NCI-H526 treated with DMSO at 0.1 percent for 48 hours (cell line): ENCODE measurements at regions not wholly inside any gene's neighbourhood (a gene's known extent, or its start where the extent isn't known, plus 50 kb on each side); places are given as distances from the start of the nearest gene placed in this dataset.

Source experiments
- DNase-seq: peaks from one replicate; lab custom pipeline; 2025; lab: John Stamatoyannopoulos, UW

GRCh38 chr1:38402230-38402815 lies 355.7 kb upstream of the POU3F1 start:
- DNase-seq = no peak

DNA sequence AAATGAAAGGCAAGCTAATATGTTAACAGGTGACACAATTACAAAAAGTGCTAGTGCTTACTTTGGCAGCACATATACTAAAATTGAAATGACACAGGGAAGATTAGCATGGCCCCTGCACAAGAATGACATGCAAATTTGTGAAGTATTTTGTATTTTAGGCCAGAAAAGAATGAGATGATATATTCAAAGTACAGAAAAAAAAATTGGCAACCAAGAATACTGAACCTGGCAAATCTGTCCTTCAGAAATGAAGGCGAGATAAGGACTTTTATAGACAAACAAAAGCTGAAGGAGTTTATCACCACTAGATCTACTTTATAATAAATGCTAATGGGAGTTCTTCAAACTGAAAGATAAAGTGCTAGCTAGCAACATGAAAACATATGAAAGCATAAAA lies 350.0 kb upstream of the POU3F1 start:
- DNase-seq = no peak

DNA sequence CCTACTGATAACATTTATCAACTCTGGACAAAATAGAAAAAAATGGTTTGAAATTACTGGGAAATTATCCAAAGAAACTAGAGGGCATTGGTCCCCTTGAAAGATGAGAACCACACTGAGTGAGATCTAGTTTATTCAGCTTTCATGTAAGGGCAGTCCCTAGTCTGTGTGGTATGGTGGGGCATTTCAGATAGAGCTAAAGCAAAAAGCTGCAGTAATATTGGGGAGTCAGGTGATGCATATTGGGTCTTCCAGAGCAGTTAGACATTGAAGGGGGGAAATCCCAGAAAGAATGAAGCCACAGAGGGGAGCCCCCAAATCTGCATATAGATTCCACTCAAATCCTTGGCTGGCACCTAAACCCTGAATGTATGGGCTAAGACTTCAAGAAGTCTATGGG lies 347.7 kb upstream of the POU3F1 start:
- no peak for DNase-seq

DNA sequence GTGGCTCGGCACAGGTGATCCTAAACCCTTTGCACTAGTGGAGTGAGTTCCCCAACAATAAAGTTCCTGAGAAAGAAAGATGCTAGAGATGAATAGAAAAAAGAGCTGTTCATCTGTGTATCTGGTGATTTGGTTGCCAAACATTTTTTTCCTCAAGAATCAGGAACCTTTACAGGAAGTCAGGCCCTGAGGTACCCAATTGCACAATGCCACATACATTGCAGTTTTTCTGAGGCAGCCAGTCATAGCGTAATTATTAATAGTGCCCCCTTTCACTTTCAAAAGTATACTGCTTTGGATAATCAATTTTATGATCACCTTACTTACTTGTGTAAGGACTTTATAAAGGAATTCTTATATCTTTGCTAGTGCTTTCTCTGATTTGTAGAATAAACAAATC lies 346.3 kb upstream of the POU3F1 start:
- no peak for DNase-seq

DNA sequence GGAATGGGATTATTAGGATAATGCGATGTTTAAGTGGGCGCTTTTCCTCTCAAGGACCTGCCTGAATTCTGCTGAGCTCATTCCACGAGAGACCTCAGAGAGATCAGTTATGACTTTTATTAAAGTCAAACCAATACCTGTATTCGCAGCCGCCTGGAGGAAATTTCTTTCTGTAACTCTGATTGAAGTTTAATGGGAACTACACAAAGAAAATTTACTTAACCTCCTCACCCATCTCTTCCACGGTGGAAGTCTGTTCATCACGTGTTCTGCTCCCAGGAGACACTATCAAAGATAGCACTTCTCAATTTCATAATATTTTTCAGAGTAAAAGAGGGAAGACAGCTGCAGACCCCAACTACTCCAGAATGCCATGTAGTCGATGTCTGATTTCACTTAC lies 334.7 kb upstream of the POU3F1 start:
- DNase-seq = no peak

GRCh38 chr1:38376577-38376976 lies 330.0 kb upstream of the POU3F1 start:
- no peak for DNase-seq

GRCh38 chr1:38375035-38375434 lies 328.4 kb upstream of the POU3F1 start:
- no peak for DNase-seq

DNA sequence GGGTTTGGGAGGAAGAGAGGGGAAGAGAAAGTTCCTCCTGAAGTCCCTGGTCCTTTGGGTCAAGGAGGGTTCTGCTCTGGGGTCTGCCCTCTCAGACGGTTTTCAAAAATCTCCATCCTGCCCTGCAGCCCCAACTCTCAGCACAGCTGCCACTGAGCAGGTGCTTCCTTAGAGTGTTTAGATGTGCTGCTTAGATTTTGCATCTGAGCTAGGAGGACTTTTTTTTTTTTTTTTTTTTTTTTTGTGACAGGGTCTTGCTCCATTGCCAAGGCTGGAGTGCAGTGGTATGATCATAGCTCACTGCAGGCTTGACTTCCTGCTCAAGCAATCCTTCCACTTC lies 324.9 kb upstream of the POU3F1 start:
- DNase-seq = no peak

DNA sequence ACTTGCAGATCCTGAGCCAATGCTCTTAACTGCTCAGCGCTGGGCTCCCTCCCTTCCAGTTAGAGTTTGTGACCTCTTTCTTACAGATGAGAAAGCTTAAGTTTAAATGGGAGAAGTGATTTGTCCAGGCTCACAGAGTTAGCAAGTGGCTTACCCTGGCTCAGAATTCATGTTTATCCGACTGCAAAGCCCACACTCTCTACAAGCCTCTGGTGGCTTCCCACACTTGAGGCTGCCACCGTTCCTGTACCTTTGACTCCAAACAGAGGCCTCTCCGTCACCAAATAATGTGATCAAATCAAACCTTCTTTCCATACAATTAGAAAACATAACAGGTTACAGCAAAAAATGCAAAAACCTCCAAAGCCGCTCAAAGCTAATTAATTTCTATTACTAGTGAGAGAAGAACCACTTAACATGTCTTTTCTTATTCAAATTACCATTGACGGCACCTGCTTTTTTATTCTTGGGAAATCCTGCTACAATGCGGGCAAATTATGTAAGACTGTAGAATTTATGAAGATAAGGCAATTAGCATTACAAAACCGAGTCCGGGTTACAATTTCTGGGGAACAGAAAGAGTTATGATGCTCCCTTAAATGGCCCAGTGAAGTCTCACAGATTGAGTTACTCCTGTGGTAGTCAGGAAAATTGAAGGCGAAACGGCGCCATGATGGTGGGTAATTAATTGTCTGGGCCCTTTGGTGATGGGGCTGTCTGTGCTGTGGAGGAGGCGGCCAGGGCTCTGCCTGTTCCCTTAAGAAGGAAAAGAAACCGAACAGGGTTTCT lies 324.3 kb upstream of the POU3F1 start:
- no peak for DNase-seq

DNA sequence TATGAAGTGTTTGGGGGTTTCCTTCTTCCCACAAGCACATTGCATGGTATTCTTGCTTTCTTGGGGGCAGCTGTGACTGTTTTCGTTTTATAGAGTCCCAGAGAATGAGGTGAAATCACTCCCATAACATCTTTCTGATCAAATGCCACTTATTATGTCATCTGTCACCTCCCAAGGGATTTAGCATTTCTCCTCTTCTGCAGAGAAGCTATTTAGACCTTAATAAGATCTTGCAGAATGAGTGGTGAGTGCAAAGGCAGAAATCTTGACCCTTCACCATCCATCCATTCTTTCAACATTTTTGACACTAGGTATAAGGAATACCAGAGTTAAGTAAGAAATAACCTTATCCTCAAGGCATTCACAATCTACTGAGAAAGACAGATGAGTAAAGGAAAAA lies 318.6 kb upstream of the POU3F1 start:
- no peak for DNase-seq

GRCh38 chr1:38361566-38361965 lies 315.0 kb upstream of the POU3F1 start:
- no peak for DNase-seq

DNA sequence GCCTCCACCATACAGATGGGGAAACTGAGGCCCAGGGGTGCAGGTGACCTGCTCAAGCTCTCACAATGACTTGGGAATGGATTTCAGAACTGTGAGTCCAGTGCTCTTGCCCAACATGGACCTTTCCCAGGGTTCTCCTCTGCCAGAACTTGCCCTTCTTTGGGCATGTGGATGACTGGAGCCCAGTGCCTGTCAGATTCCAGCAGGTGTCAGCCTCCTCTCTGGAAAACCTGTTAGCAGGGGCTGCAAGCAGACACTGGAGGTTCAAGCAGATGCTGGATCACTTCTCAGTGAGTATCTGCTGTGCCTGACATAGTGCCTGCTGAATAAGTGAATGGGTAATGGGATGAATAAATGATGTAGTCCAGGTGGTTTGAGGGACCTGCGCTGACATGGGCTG lies 314.2 kb upstream of the POU3F1 start:
- no peak for DNase-seq

DNA sequence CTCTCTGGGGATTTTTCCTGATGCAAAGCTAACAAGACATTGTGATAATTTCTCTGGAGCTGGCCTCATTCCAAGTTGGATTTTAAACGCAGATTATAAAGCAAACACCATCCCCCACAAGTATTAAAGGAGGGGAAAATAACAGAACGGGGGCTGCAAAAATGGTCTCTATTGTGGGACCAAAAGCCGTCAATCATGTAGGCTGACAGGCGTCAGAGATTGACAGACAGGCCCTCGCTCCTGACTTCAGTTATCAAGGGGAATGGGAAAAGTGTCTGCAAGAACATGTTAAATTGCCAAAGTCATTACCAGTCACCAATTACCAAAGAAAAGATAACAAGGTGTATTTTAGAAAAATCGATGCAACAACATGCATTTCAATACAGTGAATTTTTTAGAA lies 307.4 kb upstream of the POU3F1 start:
- no peak for DNase-seq

DNA sequence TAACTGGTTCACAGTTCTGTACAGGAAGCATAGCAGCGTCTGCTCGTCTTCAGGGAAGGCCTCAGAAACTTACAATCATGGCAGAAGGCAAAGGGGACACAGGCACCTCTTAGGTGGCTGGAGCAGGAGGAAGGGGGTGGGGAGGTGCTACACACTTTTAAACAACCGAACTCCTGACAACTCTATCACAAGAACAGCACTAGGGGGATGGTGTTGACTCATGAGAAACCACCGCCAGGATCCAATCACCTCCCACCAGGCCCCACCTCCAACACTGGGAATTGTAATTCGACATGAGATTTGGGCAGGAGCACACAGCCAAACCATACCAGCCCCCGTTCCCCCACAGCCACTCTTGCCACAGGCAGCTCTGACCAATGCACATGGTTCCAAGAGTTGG lies 306.3 kb upstream of the POU3F1 start:
- no peak for DNase-seq

DNA sequence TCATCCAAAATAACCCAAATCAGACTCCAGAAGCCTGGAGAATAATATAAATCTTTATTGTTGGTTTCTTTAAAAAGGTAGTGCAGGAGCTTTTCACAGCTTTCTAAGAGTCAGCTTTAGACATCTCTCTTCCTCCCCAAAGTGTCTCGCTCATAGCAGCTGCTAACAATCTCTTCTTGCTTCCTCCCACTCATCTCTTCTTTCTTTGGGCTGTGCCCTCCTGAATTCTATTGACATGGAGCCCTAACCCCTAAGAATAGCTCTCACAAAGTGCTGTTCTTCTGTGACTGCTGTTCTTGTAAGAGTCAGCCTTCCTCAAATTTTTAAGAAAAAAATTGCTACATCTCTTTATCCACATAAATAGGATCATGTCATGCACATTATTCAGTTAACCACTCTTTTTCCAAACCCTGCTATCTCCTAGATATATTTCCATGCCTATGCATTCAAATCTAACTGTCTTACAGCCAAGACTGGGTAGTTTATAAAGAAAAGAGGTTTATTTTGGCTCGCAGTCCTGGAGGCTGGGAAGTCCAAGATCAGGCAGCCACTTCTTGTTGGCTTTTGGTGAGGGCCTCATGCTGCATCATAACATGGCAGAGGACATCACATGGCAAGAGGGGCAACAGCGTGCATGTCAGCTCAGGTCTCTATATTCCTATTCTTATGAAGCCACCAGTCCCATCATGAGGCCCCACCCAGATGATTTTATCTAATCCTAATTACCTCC lies 301.0 kb upstream of the POU3F1 start:
- no peak for DNase-seq

DNA sequence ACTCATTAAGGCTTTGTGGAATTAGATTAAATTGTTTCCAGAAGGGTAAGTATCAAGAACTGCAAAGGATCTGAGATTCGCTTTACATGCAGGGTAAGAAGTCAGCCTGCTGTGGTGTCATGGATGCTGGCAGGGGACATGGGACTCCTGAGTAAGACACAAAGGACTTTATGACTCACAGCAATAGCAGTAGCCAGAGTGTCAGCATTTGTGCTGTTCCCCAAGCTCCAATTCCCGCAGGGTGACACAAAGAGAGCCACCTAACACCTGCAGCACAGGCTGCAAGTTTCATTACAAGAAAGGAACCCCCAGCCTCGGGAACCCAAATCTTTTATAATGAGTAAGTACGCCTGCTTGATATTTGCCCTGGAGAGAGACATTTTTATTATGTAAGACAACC lies 298.1 kb upstream of the POU3F1 start:
- no peak for DNase-seq

DNA sequence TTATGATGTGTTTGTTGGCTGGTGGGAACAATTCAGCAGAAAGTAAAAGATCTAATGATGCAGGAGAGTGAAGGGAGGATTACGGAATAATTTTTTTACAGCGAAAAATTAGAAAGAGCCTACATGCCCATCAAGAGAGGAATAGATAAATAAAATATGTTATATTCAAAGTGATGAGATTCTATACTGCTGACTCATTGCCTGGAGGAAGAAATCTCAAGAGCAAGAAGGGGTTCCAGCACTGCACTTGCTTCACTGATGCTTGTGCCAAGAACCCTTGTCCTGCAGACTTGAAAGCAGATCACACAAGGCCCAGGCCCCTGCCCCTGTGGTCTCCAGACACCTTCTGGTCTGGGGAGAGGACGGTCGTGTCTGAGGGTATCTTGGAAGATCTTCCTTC lies 295.1 kb upstream of the POU3F1 start:
- DNase-seq = no peak

- DNase-seq = no peak
Measured at GRCh38 chr1:38340409-38340808, 293.8 kb upstream of the POU3F1 start.

GRCh38 chr1:38337711-38338110 lies 291.1 kb upstream of the POU3F1 start:
- DNase-seq = no peak

DNA sequence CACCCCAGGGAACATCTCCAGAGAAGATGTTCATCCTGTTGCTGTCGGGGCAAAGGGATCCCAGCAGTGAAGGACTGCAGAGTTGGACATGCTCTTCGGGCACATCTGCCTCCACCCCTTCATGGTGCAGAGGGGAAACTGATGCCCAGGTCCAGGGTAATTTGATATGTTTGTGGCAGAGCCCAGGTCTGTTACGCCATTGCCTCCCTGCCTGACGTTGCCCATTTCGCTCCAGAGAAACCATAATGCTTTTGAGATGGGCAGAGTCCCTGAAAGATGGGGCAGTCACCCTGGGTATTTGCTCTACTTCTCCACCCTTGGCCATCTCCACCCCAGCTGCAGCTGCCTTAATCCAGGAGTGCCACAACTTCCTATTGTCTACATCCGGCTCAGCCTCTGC lies 290.4 kb upstream of the POU3F1 start:
- DNase-seq = no peak

DNA sequence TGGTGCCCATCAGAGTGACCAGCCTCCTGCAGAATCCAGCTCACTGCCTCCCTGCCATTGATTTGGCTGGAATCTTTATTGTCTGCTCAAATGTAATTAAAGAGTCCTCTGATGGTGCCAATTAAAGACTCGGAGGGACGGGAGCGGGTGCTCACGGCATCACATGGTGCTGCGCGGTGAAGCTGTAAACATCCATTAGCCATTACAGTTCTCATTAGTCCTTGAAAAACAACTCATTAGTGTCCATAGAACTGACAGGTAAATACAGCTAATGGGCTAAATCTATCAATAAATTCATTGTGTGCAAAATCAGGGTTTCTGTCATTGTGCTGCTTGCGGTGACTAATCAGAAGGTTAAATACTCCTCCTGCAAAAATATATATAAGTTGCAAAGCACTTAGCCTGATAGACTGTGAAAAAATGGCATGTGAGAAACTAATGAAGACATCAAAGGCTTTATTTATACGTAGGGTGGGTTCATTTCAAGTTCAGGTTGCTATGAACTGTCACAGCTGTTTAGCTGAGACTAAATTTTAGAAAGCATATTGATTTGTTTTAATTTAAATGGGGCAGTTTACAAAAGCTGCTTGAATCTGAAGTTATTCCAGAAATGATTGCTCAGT lies 289.8 kb upstream of the POU3F1 start:
- DNase-seq = no peak

GRCh38 chr1:38334930-38335592 lies 288.5 kb upstream of the POU3F1 start:
- DNase-seq = no peak
